ENCODE measurements at regions not wholly inside any gene's neighbourhood (a gene's known extent, or its start where the extent isn't known, plus 50 kb on each side); places are given as distances from the start of the nearest gene placed in this dataset.
"Not testable (repeated sequence)": the region's sequence is repeated elsewhere in the genome, so short reads cannot be mapped to it uniquely, and the experiment has no call there.

GRCh38 chr2:89027536-89027935 lies 336.1 kb downstream of the RPIA start:
- CTCF ChIA-PET; DNase-seq; POLR2A ChIA-PET; intact Hi-C loops (cut with DNase I, micrococcal nuclease); H3K36me3 Mint-ChIP-seq (ENCODE audit: low read depth); H3K9me3 Mint-ChIP-seq (ENCODE audit: low read depth); ATAC-seq; H3K27ac Mint-ChIP-seq; H3K4me1 Mint-ChIP-seq; H3K27me3 Mint-ChIP-seq; H3K4me3 Mint-ChIP-seq: not testable (repeated sequence)

- H3K27me3 Mint-ChIP-seq; CTCF ChIA-PET; POLR2A ChIA-PET; H3K4me3 Mint-ChIP-seq; H3K36me3 Mint-ChIP-seq (ENCODE audit: low read depth); intact Hi-C loops (cut with DNase I, micrococcal nuclease); H3K27ac Mint-ChIP-seq; H3K4me1 Mint-ChIP-seq; H3K9me3 Mint-ChIP-seq (ENCODE audit: low read depth); ATAC-seq; DNase-seq: not testable (repeated sequence)
These were observed 337.8 kb downstream of the RPIA start for GRCh38 chr2:89029257-89029656.

- ATAC-seq, POLR2A ChIA-PET: not testable (repeated sequence)
- DNase-seq, result peak; percentile 10
These were observed 356.9 kb downstream of the RPIA start for GRCh38 chr2:89048138-89049066.

GRCh38 chr2:89058616-89059015 lies 367.1 kb downstream of the RPIA start:
- H3K4me1 Mint-ChIP-seq; H3K9me3 Mint-ChIP-seq (ENCODE audit: low read depth); intact Hi-C loops (cut with DNase I, micrococcal nuclease); DNase-seq; H3K27ac Mint-ChIP-seq; H3K4me3 Mint-ChIP-seq; CTCF ChIA-PET; H3K27me3 Mint-ChIP-seq; H3K36me3 Mint-ChIP-seq (ENCODE audit: low read depth); ATAC-seq; POLR2A ChIA-PET: not testable (repeated sequence)

More at GRCh38 chr2:89048138-89049066, 356.9 kb downstream of the RPIA start:
- H3K27me3 Mint-ChIP-seq; H3K9me3 Mint-ChIP-seq (ENCODE audit: low read depth); H3K4me1 Mint-ChIP-seq; CTCF ChIA-PET; H3K27ac Mint-ChIP-seq; H3K36me3 Mint-ChIP-seq (ENCODE audit: low read depth); H3K4me3 Mint-ChIP-seq: not testable (repeated sequence)
- intact Hi-C loops (cut with DNase I, micrococcal nuclease), result loop anchor here in 1 of 2 experiments (5.0 kb wide), 1 partner anchor 166 kb away; no protein-coding TSS in a partner anchor

DNA sequence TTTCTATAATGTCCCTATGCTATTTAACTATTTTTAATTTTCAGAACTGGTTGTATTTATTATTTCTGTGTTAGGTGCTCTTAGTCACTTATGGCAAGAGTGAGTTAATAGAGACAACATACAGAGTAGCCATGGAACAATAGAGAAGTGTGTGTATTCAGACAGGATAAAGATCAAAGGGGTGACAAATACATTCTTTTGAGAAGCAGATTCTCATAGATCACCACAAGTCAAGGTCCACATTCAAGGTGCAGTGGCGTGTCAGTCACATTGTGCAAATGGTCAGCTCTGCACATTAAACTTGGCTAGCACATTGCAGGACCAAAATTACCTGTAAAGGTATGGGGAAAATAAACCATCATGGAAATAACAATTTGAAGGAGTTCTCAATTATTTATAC lies 369.7 kb downstream of the RPIA start:
- POLR2A ChIA-PET; intact Hi-C loops (cut with DNase I, micrococcal nuclease); DNase-seq; ATAC-seq; H3K36me3 Mint-ChIP-seq (ENCODE audit: low read depth); H3K4me3 Mint-ChIP-seq; H3K27ac Mint-ChIP-seq; H3K4me1 Mint-ChIP-seq; H3K9me3 Mint-ChIP-seq (ENCODE audit: low read depth); CTCF ChIA-PET; H3K27me3 Mint-ChIP-seq: not testable (repeated sequence)

DNA sequence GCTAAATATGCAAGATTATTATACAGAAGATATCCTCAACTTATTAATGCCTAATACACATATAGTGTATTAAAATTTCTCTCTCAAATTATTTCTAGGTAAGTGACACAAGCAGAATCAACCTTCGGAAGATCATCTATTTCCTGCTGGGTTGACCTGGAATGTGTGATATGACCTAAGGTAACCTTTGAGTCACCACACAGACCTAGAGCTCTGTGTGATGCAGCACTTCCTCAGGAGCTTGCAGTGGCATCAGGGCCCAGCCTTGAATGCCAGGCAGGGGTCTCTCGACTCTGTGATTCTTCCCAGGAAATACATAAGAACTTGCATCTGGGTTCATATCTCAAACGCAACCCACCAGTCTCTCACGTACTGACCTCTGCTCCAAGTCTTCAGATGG lies 385.3 kb downstream of the RPIA start:
- POLR2A ChIA-PET; H3K9me3 Mint-ChIP-seq (ENCODE audit: low read depth); H3K27ac Mint-ChIP-seq; CTCF ChIA-PET; H3K4me3 Mint-ChIP-seq; intact Hi-C loops (cut with DNase I, micrococcal nuclease); ATAC-seq; H3K36me3 Mint-ChIP-seq (ENCODE audit: low read depth); H3K27me3 Mint-ChIP-seq; H3K4me1 Mint-ChIP-seq; DNase-seq: not testable (repeated sequence)

DNA sequence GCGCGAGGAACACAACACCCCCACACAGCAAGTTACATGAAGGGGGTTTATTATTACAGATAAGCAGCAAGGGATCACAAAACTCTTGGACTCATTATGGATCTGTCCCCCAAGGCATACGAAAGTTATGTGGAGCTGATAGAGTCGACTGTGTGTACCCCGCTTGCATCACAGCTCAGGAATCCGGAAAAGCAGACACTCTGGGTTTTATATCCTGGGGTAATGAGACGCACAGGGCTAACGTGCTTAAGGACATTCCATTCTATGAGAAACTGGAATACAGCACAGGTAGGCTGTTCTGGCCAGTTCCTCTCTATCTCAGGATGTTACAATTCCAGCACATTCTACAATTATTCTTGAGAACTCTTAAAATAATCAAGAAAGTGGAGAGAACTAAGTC lies 401.4 kb downstream of the RPIA start:
- H3K36me3 Mint-ChIP-seq (ENCODE audit: low read depth); ATAC-seq; H3K4me3 Mint-ChIP-seq; intact Hi-C loops (cut with DNase I, micrococcal nuclease); DNase-seq; POLR2A ChIA-PET; H3K4me1 Mint-ChIP-seq; H3K27me3 Mint-ChIP-seq; H3K27ac Mint-ChIP-seq; H3K9me3 Mint-ChIP-seq (ENCODE audit: low read depth): not testable (repeated sequence)
- CTCF ChIA-PET, result interaction anchor here (1.0 kb wide), 1 partner anchor 218 kb away, joined by 3 read pairs; no protein-coding TSS in a partner anchor

DNA sequence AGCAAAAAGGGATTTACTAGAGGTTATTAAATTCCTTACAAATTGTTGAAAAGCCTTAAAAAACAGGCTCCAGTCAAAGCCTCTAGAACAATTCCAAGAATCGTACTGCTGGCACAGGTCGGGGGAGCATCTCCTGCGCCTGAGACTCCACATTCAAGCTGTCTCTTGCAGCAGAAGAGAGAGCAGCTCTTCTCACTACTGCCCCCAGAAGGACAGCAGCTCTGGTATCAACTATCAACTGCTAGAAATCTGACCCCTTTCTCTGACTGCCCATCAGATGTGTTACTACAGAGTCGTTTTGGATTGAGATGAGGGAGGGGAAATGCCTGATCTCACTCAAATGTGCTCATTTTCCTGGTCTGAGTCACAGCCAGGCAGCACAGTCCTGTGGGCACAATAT lies 403.6 kb downstream of the RPIA start:
- H3K4me1 Mint-ChIP-seq; H3K9me3 Mint-ChIP-seq (ENCODE audit: low read depth); H3K4me3 Mint-ChIP-seq; H3K27ac Mint-ChIP-seq; DNase-seq; H3K27me3 Mint-ChIP-seq; intact Hi-C loops (cut with DNase I, micrococcal nuclease); H3K36me3 Mint-ChIP-seq (ENCODE audit: low read depth); CTCF ChIA-PET; ATAC-seq; POLR2A ChIA-PET: not testable (repeated sequence)

DNA sequence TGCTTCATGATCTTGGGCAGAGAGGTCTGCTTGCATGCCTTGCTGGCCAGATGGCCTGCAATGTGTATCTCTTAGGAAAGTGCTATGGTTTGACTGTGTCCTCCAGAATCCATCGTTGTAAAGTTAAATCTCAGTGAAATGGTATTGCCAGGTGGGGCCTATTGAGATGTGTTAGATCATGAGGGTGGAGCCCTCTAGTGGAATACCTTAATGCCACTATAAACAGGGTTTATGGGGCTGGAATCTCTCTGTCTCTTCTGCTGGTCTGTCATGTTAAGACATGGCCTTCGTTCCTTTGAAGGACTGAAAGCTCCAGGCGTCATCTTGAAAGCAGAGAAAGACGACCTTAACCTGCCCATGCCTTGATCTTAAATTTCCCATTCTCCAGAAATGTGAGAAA lies 411.1 kb downstream of the RPIA start:
- H3K27me3 Mint-ChIP-seq; DNase-seq; H3K36me3 Mint-ChIP-seq (ENCODE audit: low read depth); intact Hi-C loops (cut with DNase I, micrococcal nuclease); H3K4me3 Mint-ChIP-seq; CTCF ChIA-PET; H3K4me1 Mint-ChIP-seq; POLR2A ChIA-PET; ATAC-seq; H3K27ac Mint-ChIP-seq; H3K9me3 Mint-ChIP-seq (ENCODE audit: low read depth): not testable (repeated sequence)

- intact Hi-C loops (cut with DNase I, micrococcal nuclease); DNase-seq; ATAC-seq: not testable (repeated sequence)
These were observed 415.0 kb downstream of the RPIA start for GRCh38 chr2:89106369-89107019.

DNA sequence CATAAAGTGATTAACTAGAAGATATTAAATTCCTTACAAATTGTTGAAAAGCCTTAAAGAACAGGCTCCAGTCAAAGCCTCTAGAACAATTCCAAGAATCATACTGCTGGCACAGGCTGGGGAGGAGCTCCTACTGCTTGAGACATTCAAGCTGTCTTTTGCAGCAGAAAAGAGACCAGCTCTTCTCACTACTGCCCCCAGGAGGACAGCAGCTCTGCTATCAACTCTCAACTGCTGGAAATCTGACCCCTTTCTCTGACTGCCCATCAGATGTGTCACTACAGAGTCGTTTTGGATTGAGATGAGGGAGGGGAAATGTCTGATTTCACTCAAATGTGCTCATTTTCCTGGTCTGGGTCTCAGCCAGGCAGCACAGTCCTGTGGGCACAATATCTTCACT lies 421.0 kb downstream of the RPIA start:
- H3K4me1 Mint-ChIP-seq; H3K9me3 Mint-ChIP-seq (ENCODE audit: low read depth); POLR2A ChIA-PET; H3K4me3 Mint-ChIP-seq; H3K36me3 Mint-ChIP-seq (ENCODE audit: low read depth); CTCF ChIA-PET; intact Hi-C loops (cut with DNase I, micrococcal nuclease); H3K27me3 Mint-ChIP-seq; ATAC-seq; H3K27ac Mint-ChIP-seq: not testable (repeated sequence)
- DNase-seq, result peak; percentile 11

More at GRCh38 chr2:89106369-89107019, 415.0 kb downstream of the RPIA start:
- H3K27me3 Mint-ChIP-seq; H3K27ac Mint-ChIP-seq; H3K9me3 Mint-ChIP-seq (ENCODE audit: low read depth); H3K4me1 Mint-ChIP-seq; H3K36me3 Mint-ChIP-seq (ENCODE audit: low read depth); CTCF ChIA-PET; POLR2A ChIA-PET; H3K4me3 Mint-ChIP-seq: not testable (repeated sequence)

DNA sequence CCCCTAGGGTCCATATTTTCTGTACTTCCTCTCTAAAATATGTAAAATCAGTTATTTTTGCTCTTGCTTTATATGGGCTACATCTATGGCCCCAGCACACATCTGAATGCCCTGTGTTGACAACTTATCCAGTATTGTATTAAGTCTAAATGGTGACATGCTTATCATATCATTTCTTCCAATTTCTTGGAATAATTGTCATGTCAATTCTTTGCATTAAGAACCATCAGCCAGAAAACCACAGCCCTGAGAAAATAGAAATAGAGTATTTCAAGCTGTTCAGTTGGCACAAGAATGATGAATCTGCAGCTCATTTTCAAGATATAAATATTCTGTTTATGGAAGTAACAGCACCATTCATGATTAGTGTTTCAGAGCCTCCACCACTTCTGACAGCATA lies 421.8 kb downstream of the RPIA start:
- intact Hi-C loops (cut with DNase I, micrococcal nuclease); ATAC-seq; H3K27ac Mint-ChIP-seq; DNase-seq; CTCF ChIA-PET; H3K4me1 Mint-ChIP-seq; POLR2A ChIA-PET; H3K9me3 Mint-ChIP-seq (ENCODE audit: low read depth); H3K36me3 Mint-ChIP-seq (ENCODE audit: low read depth); H3K27me3 Mint-ChIP-seq; H3K4me3 Mint-ChIP-seq: not testable (repeated sequence)

Data from activated CD4-positive, alpha-beta T cell treated with anti-CD3 and anti-CD28 coated beads for 36 hours (primary cell).